ENCODE measurements at regions not wholly inside any gene's neighbourhood (a gene's known extent, or its start where the extent isn't known, plus 50 kb on each side); places are given as distances from the start of the nearest gene placed in this dataset.

- TF ChIP-seq POLR2A (IDR thresholded peaks at IDR 0.05): no peak
- TF ChIP-seq POLR2AphosphoS5 (IDR thresholded peaks at IDR 0.05; ENCODE audit: insufficient read depth in 1 of 2, low read depth in 1 of 2): no peak
- no peak for TF ChIP-seq CTCF (IDR thresholded peaks at IDR 0.05)
Observed at GRCh38 chr17:70558821-70559220, 389.5 kb downstream of the KCNJ2 start.

Measured in vagina (tissue), 2 donors.